B cell (primary cell): ENCODE measurements at regions not wholly inside any gene's neighbourhood (a gene's known extent, or its start where the extent isn't known, plus 50 kb on each side); places are given as distances from the start of the nearest gene placed in this dataset.

Source experiments
- ATAC-seq: fragments of 200-7000 bp; cut with Tn5 transposase; one replicate; pipeline ENCODE4 v1.10.0; 2021; ENCODE audit warnings: low read depth, mild to moderate bottlenecking, moderate number of reproducible peaks, moderate library complexity
- CTCF ChIA-PET: fragments of 350-600 bp; sonication (Branson Sonifier 250); formaldehyde crosslinking; loops from one replicate; lab custom pipeline; 2021; ENCODE audit warnings: antibody characterized with exemption, inconsistent platforms; lab: Charles Lee
- POLR2A ChIA-PET: fragments of 350-600 bp; sonication (Branson Sonifier 250); formaldehyde crosslinking; loops from one replicate; lab custom pipeline; 2021; ENCODE audit warnings: antibody characterized with exemption; lab: Charles Lee
- DNase-seq: peaks from one replicate; pipeline ENCODE4 v3.0.0; 2013
- H2AFZ ChIP-seq: 2 replicates; pipeline ENCODE4 v1.6.1; 2012; ENCODE audit warnings: mild to moderate bottlenecking, low read depth, low read length; ENCODE audit not compliant: insufficient read depth, poor library complexity, severe bottlenecking
- H3K27ac ChIP-seq, 2 donors: 1 replicate in 1 of 2; 2 replicates in 1 of 2; pipeline ENCODE4 v1.5.1; 2012 to 2013; ENCODE audit warnings: low read length in 2 of 2, mild to moderate bottlenecking in 2 of 2, moderate library complexity in 1 of 2
- H3K27me3 ChIP-seq, 4 experiments: fragments of 200-600 bp in 1 of 4; sonication (generic) in 1 of 4; replicated peaks in 1 of 4; 1 replicate in 2 of 4; 2 replicates in 2 of 4; pipeline versions ENCODE4 v1.6.1 to v1.7.0; 2013 to 2016; ENCODE audit warnings: low read length in 3 of 4, mild to moderate bottlenecking in 2 of 4, mixed read lengths in 1 of 4, moderate library complexity in 1 of 4; ENCODE audit not compliant: insufficient read depth in 4 of 4, control insufficient read depth in 3 of 4; ENCODE audit errors: control extremely low read depth in 1 of 4
- H3K36me3 ChIP-seq, 2 experiments: replicated peaks in 1 of 2; 1 replicate in 1 of 2; 2 replicates in 1 of 2; pipeline versions ENCODE4 v1.6.1 to v1.7.1; 2013; ENCODE audit warnings: low read length in 1 of 2; ENCODE audit not compliant: insufficient read depth in 2 of 2, control insufficient read depth in 1 of 2; ENCODE audit errors: control extremely low read depth in 1 of 2, extremely low read depth in 1 of 2
- H3K4me1 ChIP-seq, 2 donors: fragments of 200-600 bp in 1 of 2; sonication (generic) in 1 of 2; 1 replicate in 1 of 2; 2 replicates in 1 of 2; pipeline versions ENCODE4 v1.5.1 to v1.6.1; 2013 to 2017; ENCODE audit warnings: low read length in 2 of 2; ENCODE audit not compliant: control insufficient read depth in 2 of 2, insufficient read depth in 2 of 2
- H3K4me2 ChIP-seq: replicated peaks from 2 replicates; pipeline ENCODE3; 2012; ENCODE audit warnings: mild to moderate bottlenecking, low read depth, low read length; ENCODE audit not compliant: poor library complexity, severe bottlenecking
- H3K4me3 ChIP-seq, 5 experiments: fragments of 200-600 bp in 1 of 5; sonication (generic) in 1 of 5; 1 replicate in 3 of 5; 2 replicates in 2 of 5; pipeline versions ENCODE4 v1.5.1 to v1.7.0; 2011 to 2016; ENCODE audit warnings: low read length in 4 of 5, mild to moderate bottlenecking in 4 of 5, low read depth in 2 of 5, control low read depth in 1 of 5, moderate library complexity in 1 of 5; ENCODE audit not compliant: insufficient read depth in 1 of 5; ENCODE audit errors: control extremely low read depth in 1 of 5, extremely low read depth in 1 of 5
- H3K79me2 ChIP-seq: fragments of 200-600 bp; sonication (generic); one replicate; pipeline ENCODE4 v1.6.0; 2016; ENCODE audit warnings: low read length; ENCODE audit not compliant: control insufficient read depth, insufficient read depth
- H3K9ac ChIP-seq: fragments of 200-600 bp; sonication (generic); 2 replicates; pipeline ENCODE4 v1.6.1; 2017; ENCODE audit warnings: mild to moderate bottlenecking, low read length, moderate library complexity
- H3K9me3 ChIP-seq, 3 donors: one replicate each; pipeline versions ENCODE4 v1.6.1 to v1.7.1; 2013; ENCODE audit warnings: low read length in 2 of 3; ENCODE audit not compliant: control insufficient read depth in 2 of 3, insufficient read depth in 1 of 3; ENCODE audit errors: control extremely low read depth in 1 of 3
- H4K20me1 ChIP-seq: 2 replicates; pipeline ENCODE4 v1.6.0; 2012; ENCODE audit warnings: mild to moderate bottlenecking, low read length; ENCODE audit not compliant: insufficient read depth, control insufficient read depth, poor library complexity, severe bottlenecking
- H3K27ac Mint-ChIP-seq: one replicate; pipeline ENCODE4 v1.8.0; 2021; ENCODE audit warnings: mixed read lengths
- H3K27me3 Mint-ChIP-seq: one replicate; pipeline ENCODE4 v1.8.0; 2021; ENCODE audit warnings: mixed read lengths
- H3K4me1 Mint-ChIP-seq: one replicate; pipeline ENCODE4 v1.8.0; 2021; ENCODE audit warnings: mixed read lengths
- H3K4me3 Mint-ChIP-seq: one replicate; pipeline ENCODE4 v1.8.0; 2021; ENCODE audit warnings: mixed read lengths
- H3K9me3 Mint-ChIP-seq: one replicate; pipeline ENCODE4 v1.8.0; 2022; ENCODE audit warnings: mixed read lengths; ENCODE audit not compliant: insufficient read depth
- CTCF ChIP-seq: fragments of 200-600 bp; IDR thresholded peaks from one replicate; pipeline ENCODE4 v1.8.0; 2022; ENCODE audit warnings: antibody characterized with exemption, mild to moderate bottlenecking
- EZH2 ChIP-seq: IDR thresholded peaks from 2 replicates; pipeline ENCODE4 v1.6.1; 2012; ENCODE audit warnings: borderline replicate concordance, low read depth, mild to moderate bottlenecking, moderate library complexity, low read length; ENCODE audit not compliant: insufficient read depth, poor library complexity, severe bottlenecking
- WGBS: methylation state at CpG from one replicate; pipeline ENCODE4 v1.1.5; 2013; ENCODE audit warnings: missing lambda C conversion rate; ENCODE audit not compliant: insufficient coverage; 5-methylcytosine and 5-hydroxymethylcytosine counted together
- intact Hi-C: fragments of 100-400 bp; cut with micrococcal nuclease; formaldehyde crosslinking; loops from one replicate; pipeline ENCODE4 v1.10.0; 2022

GRCh38 chr5:89437450-89438435 lies 554.8 kb upstream of the MEF2C start:
- ChIA-PET POLR2A (interaction anchor here (1.2 kb wide), 1 partner anchor 124 kb away, joined by 3 read pairs; no protein-coding TSS in a partner anchor), CTCF (interaction anchor here (0.9 to 1.4 kb wide), 4 partner anchors 8 to 708 kb away, joined by 3 to 5 read pairs (median 3); no protein-coding TSS in a partner anchor)
- Histone ChIP-seq H3K4me3 (no peak overlapping the region), H2AFZ (peak overlapping the region; percentile 69), H3K4me1 (peaks cover 63 to 90% of the 10 kb centered on the region in 2 donors), H4K20me1 (no peaks in the 10 kb centered on the region), H3K4me2 (peak overlapping the region; percentile 67), H3K36me3 (no peaks in the 10 kb centered on the region), H3K79me2 (no peaks in the 10 kb centered on the region), H3K27ac (peak overlapping the region; percentile 81 to 89), H3K27me3 (no peaks in the 10 kb centered on the region), H3K9me3 (no peaks in the 10 kb centered on the region), H3K9ac (no peak overlapping the region)
- 100% methylated on average over 1 of the region's 4 CpGs for WGBS
- DNase-seq (no peak), ATAC-seq (no peak)
- TF ChIP-seq CTCF (no peak), EZH2 (no peak)
- peak overlapping the region; percentile 88 for H3K27ac Mint-ChIP-seq
- H3K27me3 Mint-ChIP-seq: no peaks in the 10 kb centered on the region
- no peaks in the 10 kb centered on the region for H3K9me3 Mint-ChIP-seq
- intact Hi-C loops: loop anchor here (5.0 kb wide), 3 partner anchors 95 to 555 kb away; partner anchors contain the start of gene MEF2C
- peak overlapping the region; percentile 38 for H3K4me3 Mint-ChIP-seq
- H3K4me1 Mint-ChIP-seq: peaks cover 74% of the 10 kb centered on the region
